HepG2 (cell line): ENCODE measurements at regions not wholly inside any gene's neighbourhood (a gene's known extent, or its start where the extent isn't known, plus 50 kb on each side); places are given as distances from the start of the nearest gene placed in this dataset.

Experiments used
- ATAC-seq: fragments of 200-7000 bp; cut with Tn5 transposase; 3 replicates; pipeline ENCODE4 v1.9.1; 2020; ENCODE audit warnings: mild to moderate bottlenecking, moderate library complexity
- BruUV-seq: library from RNA; stranded (reverse); fragments of 400-500 nt; replicated peaks from 2 replicates; lab custom pipeline; 2021; lab: Mats Ljungman, UMichigan
- CTCF ChIA-PET: fragments of 300-600 bp; formaldehyde crosslinking; extraction: SDS; loops from one replicate; lab custom pipeline; 2021; ENCODE audit warnings: low total read pairs, inconsistent platforms, low intra/inter-chr PET ratio; lab: Yijun Ruan, JAX
- POLR2A ChIA-PET: fragments of 350-600 bp; sonication (Branson Sonifier 250); formaldehyde crosslinking; loops from one replicate; lab custom pipeline; 2020; ENCODE audit warnings: antibody characterized with exemption, inconsistent platforms; lab: Yijun Ruan, JAX
- DNase-seq: peaks from one replicate; pipeline ENCODE4 v3.0.0-alpha.2; 2015; ENCODE audit warnings: low spot score
- FAIRE-seq: peaks from 3 replicates; lab custom pipeline; 2011; peaks lifted over from hg19 to GRCh38; lab: Jason Lieb, UNC
- H2AFZ ChIP-seq: one replicate; pipeline ENCODE4 v1.6.1; 2011; ENCODE audit warnings: low read length, inconsistent platforms
- H3K27ac ChIP-seq: fragments of 300-600 bp; 3 replicates; pipeline ENCODE4 v1.8.0; 2011; ENCODE audit warnings: mixed run types, mild to moderate bottlenecking, mixed read lengths, low read length, inconsistent platforms; ENCODE audit not compliant: insufficient read depth; ENCODE audit errors: extremely low read length
- H3K27me3 ChIP-seq, 2 experiments: fragments of 200-600 bp in 1 of 2; 2 replicates in 1 of 2; 3 replicates in 1 of 2; pipeline versions ENCODE4 v1.6.0 to v1.8.0; 2011; ENCODE audit warnings: low read length in 2 of 2, mild to moderate bottlenecking in 2 of 2, moderate library complexity in 2 of 2, inconsistent platforms in 1 of 2; ENCODE audit not compliant: insufficient read depth in 2 of 2, control insufficient read depth in 1 of 2
- H3K36me3 ChIP-seq, 2 experiments: fragments of 200-600 bp in 1 of 2; replicated peaks in 1 of 2; 2 replicates in 1 of 2; 3 replicates in 1 of 2; pipeline versions ENCODE4 v1.5.1 to v1.8.0; 2011; ENCODE audit warnings: low read length in 2 of 2, inconsistent platforms in 1 of 2; ENCODE audit not compliant: insufficient read depth in 2 of 2, control insufficient read depth in 1 of 2
- H3K4me1 ChIP-seq: 2 replicates; pipeline ENCODE4 v1.5.1; 2012; ENCODE audit warnings: low read length, inconsistent platforms; ENCODE audit not compliant: insufficient read depth
- H3K4me2 ChIP-seq: 2 replicates; pipeline ENCODE4 v1.6.0; 2011; ENCODE audit warnings: low read depth, low read length, inconsistent platforms
- H3K4me3 ChIP-seq, 3 experiments: fragments of 200-600 bp in 1 of 3; sonication (generic), shearing (Covaris generic) in 1 of 3; replicated peaks in 1 of 3; 2 replicates each; pipeline ENCODE4 v1.5.1; 2011 to 2016; ENCODE audit warnings: low read length in 3 of 3, inconsistent platforms in 2 of 3, low read depth in 2 of 3, mild to moderate bottlenecking in 2 of 3, control low read depth in 1 of 3, mixed read lengths in 1 of 3; ENCODE audit not compliant: insufficient read depth in 1 of 3
- H3K79me2 ChIP-seq: one replicate; pipeline ENCODE4 v1.6.1; 2011; ENCODE audit warnings: low read length, inconsistent platforms; ENCODE audit not compliant: insufficient read depth
- H3K9ac ChIP-seq: 2 replicates; pipeline ENCODE4 v1.6.0; 2011; ENCODE audit warnings: mild to moderate bottlenecking, low read depth, low read length, inconsistent platforms; ENCODE audit not compliant: insufficient read depth
- H3K9me3 ChIP-seq: 2 replicates; pipeline ENCODE4 v1.5.1; 2012; ENCODE audit warnings: mild to moderate bottlenecking, low read length
- H4K20me1 ChIP-seq: 2 replicates; pipeline ENCODE4 v1.6.0; 2011; ENCODE audit warnings: inconsistent platforms, mild to moderate bottlenecking, low read length, moderate library complexity; ENCODE audit not compliant: insufficient read depth
- AHR ChIP-seq: IDR thresholded peaks from 2 replicates; pipeline ENCODE4 v1.6.1; 2018; ENCODE audit warnings: missing genetic modification reagents, missing compliant biosample characterization
- ATF7 ChIP-seq, 2 experiments: fragments of 450-650 bp in 1 of 2; sonication (generic) in 1 of 2; formaldehyde crosslinking in 1 of 2; IDR thresholded peaks; 2 replicates each; pipeline versions ENCODE4 v1.4.0 to v1.6.1; 2016 to 2020; ENCODE audit warnings: antibody characterized with exemption in 1 of 2, mild to moderate bottlenecking in 1 of 2, missing genetic modification reagents in 1 of 2
- HHEX ChIP-seq: IDR thresholded peaks from 2 replicates; pipeline ENCODE4 v1.6.1; 2016; ENCODE audit warnings: control low read depth
- NFKB2 ChIP-seq: sonication (generic); formaldehyde crosslinking; IDR thresholded peaks from 2 replicates; pipeline ENCODE4 v1.4.0; 2020; ENCODE audit warnings: missing genetic modification reagents, borderline replicate concordance
- TCF7L2 ChIP-seq: IDR thresholded peaks from 2 replicates; pipeline ENCODE4 v1.6.1; 2011; ENCODE audit warnings: mild to moderate bottlenecking, low read depth, low read length, moderate library complexity
- ZFY ChIP-seq: sonication (generic); formaldehyde crosslinking; IDR thresholded peaks from 2 replicates; pipeline ENCODE4 v1.4.0; 2020; ENCODE audit warnings: missing genetic modification reagents
- ZNF331 ChIP-seq: sonication (generic); formaldehyde crosslinking; IDR thresholded peaks from 2 replicates; pipeline ENCODE4 v1.4.0; 2020; ENCODE audit warnings: missing genetic modification reagents
- ZNF674 ChIP-seq: sonication (generic); formaldehyde crosslinking; IDR thresholded peaks from 2 replicates; pipeline ENCODE4 v1.5.0; 2020; ENCODE audit warnings: low read depth, mild to moderate bottlenecking, missing genetic modification reagents
- WGBS: methylation state at CpG from one replicate; pipeline ENCODE4 v1.1.6; 2017; ENCODE audit warnings: low lambda C conversion rate; 5-methylcytosine and 5-hydroxymethylcytosine counted together
- in situ Hi-C: cut with HindIII; loops from 2 replicates; pipeline ENCODE4 v1.10.0; 2017; ENCODE audit warnings: low pct_unique_long_range_greater_than_20kb; ENCODE audit not compliant: extremely low pct_ligation_motif_present
- intact Hi-C: fragments of 100-400 bp; cut with micrococcal nuclease; formaldehyde crosslinking; loops from one replicate; pipeline ENCODE4 v1.10.0; 2022; ENCODE audit not compliant: unreplicated experiment
- TF ChIP-seq, protein P1 (sequence below): sonication (generic); formaldehyde crosslinking; IDR thresholded peaks from 2 replicates; pipeline ENCODE4 v1.4.0; 2020; ENCODE audit warnings: mild to moderate bottlenecking, missing genetic modification reagents

DNA sequence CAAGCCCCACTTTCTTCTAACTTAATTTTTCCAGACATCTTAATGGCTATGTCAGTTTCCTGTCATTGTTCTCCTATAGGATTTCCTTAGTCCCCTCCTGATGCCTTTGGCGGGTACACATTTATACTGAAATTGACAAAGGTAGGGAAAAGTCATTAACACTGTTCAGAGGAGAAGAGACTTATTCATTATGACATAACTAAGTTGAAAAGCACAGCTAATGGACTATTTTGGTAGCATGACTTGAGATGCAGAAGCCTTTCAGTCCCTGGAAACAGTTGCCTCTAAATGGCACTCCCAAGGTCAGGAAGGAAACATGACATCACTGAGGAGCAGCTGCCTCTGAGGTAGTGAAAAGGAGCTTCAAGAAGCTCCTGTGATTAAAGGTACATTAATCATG is 317.5 kb upstream of the KITLG start (continued):
- TF ChIP-seq HHEX (CRISPR knock-in tag) (no peak), NFKB2 (CRISPR knock-in tag) (no peak), AHR (CRISPR knock-in tag) (no peak), ZNF331 (CRISPR knock-in tag) (no peak), ZNF674 (CRISPR knock-in tag) (no peak)

DNA sequence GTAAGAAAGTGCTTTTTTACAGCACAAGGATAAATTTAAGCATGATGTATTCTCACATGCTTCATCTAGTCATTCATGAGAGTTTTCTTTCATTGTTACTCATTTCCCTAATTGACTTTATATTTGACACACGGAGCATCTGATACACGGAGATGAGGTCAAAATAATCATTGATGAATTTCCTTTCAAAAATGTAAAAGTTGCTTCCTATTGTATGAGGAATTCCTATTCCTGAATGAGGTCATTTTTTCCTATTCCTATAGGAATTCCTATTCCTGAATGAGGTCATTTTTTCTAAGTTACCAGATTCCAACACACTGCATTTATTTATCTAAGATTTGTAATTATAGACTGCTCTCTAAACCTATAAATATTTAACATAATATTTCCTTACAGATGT is 316.7 kb upstream of the KITLG start:
- Histone ChIP-seq H3K9me3 (no peaks in the 10 kb centered on the region), H3K27me3 (no peaks in the 10 kb centered on the region; a peak in 1 of 5 replicates), H3K4me1 (no peaks in the 10 kb centered on the region), H3K79me2 (no peaks in the 10 kb centered on the region), H3K4me3 (no peak overlapping the region), H2AFZ (no peak overlapping the region), H3K36me3 (no peaks in the 10 kb centered on the region), H3K4me2 (no peak overlapping the region), H4K20me1 (no peaks in the 10 kb centered on the region), H3K9ac (no peak overlapping the region), H3K27ac (no peak overlapping the region)
- in situ Hi-C loops, result no loop called here
- no TSS peak for BruUV-seq
- FAIRE-seq, result no peak
- TF ChIP-seq TCF7L2 (no peak), ZFY (CRISPR knock-in tag) (no peak), ATF7 (IDR thresholded peaks at IDR 0.05) (peak; percentile 64; the same call in 1 of the 2 replicates), ATF7 (CRISPR knock-in tag; IDR thresholded peaks at IDR 0.05) (no peak)
- TF ChIP-seq, protein P1, sequence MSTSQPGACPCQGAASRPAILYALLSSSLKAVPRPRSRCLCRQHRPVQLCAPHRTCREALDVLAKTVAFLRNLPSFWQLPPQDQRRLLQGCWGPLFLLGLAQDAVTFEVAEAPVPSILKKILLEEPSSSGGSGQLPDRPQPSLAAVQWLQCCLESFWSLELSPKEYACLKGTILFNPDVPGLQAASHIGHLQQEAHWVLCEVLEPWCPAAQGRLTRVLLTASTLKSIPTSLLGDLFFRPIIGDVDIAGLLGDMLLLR (CRISPR knock-in tag), result no peak
- intact Hi-C loops, result no loop called here
- CTCF ChIA-PET, result no interaction called here
- no peak for DNase-seq
- no peak for ATAC-seq
- POLR2A ChIA-PET, result no interaction called here
- WGBS, result 12% methylated on average over 2 of the region's 2 CpGs
